HepG2 (cell line): ENCODE measurements at regions not wholly inside any gene's neighbourhood (a gene's known extent, or its start where the extent isn't known, plus 50 kb on each side); places are given as distances from the start of the nearest gene placed in this dataset.

Source experiments
- CEBPG ChIP-seq: IDR thresholded peaks from 2 replicates; pipeline ENCODE4 v1.6.1; 2016
- EZH2 ChIP-seq: conservative IDR thresholded peaks from 2 replicates; pipeline ENCODE4 v1.6.1; 2012; ENCODE audit warnings: mild to moderate bottlenecking, low read depth, low read length, moderate library complexity
- HINFP ChIP-seq: sonication (generic); formaldehyde crosslinking; IDR thresholded peaks from 2 replicates; pipeline ENCODE4 v1.4.0; 2020; ENCODE audit warnings: low read depth, mild to moderate bottlenecking, missing genetic modification reagents
- HMGXB3 ChIP-seq: sonication (generic); formaldehyde crosslinking; IDR thresholded peaks from 2 replicates; pipeline ENCODE4 v1.4.0; 2020; ENCODE audit warnings: missing genetic modification reagents, borderline replicate concordance
- MXI1 ChIP-seq: IDR thresholded peaks from 3 replicates; pipeline ENCODE4 v1.6.1; 2012; ENCODE audit warnings: low read depth, low read length, inconsistent platforms, borderline replicate concordance
- RBFOX2 ChIP-seq: fragments of 200-400 bp; formaldehyde crosslinking; IDR thresholded peaks from 2 replicates; pipeline ENCODE4 v1.6.1; 2017; ENCODE audit warnings: low read depth, mild to moderate bottlenecking, low read length
- SMC3 ChIP-seq: IDR thresholded peaks from 2 replicates; pipeline ENCODE4 v1.6.1; 2011; ENCODE audit warnings: low read length, improper control_type of control experiment
- WIZ ChIP-seq: sonication (generic); formaldehyde crosslinking; IDR thresholded peaks from 2 replicates; pipeline ENCODE4 v1.5.1; 2020; ENCODE audit warnings: mild to moderate bottlenecking, missing genetic modification reagents
- ZNF574 ChIP-seq: sonication (generic); formaldehyde crosslinking; IDR thresholded peaks from 2 replicates; pipeline ENCODE4 v1.4.0; 2020; ENCODE audit warnings: missing genetic modification reagents
- ZNF609 ChIP-seq: sonication (generic); formaldehyde crosslinking; IDR thresholded peaks from 2 replicates; pipeline ENCODE4 v1.4.0; 2020; ENCODE audit warnings: mild to moderate bottlenecking, missing genetic modification reagents, borderline replicate concordance
- ZNF670 ChIP-seq: sonication (generic); formaldehyde crosslinking; IDR thresholded peaks from 2 replicates; pipeline ENCODE4 v1.8.0; 2022; ENCODE audit warnings: mild to moderate bottlenecking, missing genetic modification reagents, borderline replicate concordance
- ZNF761 ChIP-seq: sonication (generic); formaldehyde crosslinking; conservative IDR thresholded peaks from 2 replicates; pipeline ENCODE4 v1.4.0; 2020; ENCODE audit warnings: mild to moderate bottlenecking, missing genetic modification reagents
- ZSCAN5A ChIP-seq: sonication (generic); formaldehyde crosslinking; IDR thresholded peaks from 2 replicates; pipeline ENCODE4 v1.8.0; 2022; ENCODE audit warnings: mild to moderate bottlenecking, missing genetic modification reagents, borderline replicate concordance

GRCh38 chr13:106917673-106918556 is 350.0 kb upstream of the ARGLU1 start (continued):
- TF ChIP-seq ZNF609 (CRISPR knock-in tag) (no peak), ZNF574 (no peak), ZNF761 (no peak), CEBPG (CRISPR knock-in tag) (no peak), MXI1 (no peak), ZNF670 (CRISPR knock-in tag) (no peak), HINFP (CRISPR knock-in tag) (no peak), ZSCAN5A (CRISPR knock-in tag) (no peak), RBFOX2 (no peak), SMC3 (no peak), HMGXB3 (CRISPR knock-in tag) (no peak), WIZ (CRISPR knock-in tag) (no peak), EZH2 (no peak)
